ENCODE measurements at regions not wholly inside any gene's neighbourhood (a gene's known extent, or its start where the extent isn't known, plus 50 kb on each side); places are given as distances from the start of the nearest gene placed in this dataset.

DNA sequence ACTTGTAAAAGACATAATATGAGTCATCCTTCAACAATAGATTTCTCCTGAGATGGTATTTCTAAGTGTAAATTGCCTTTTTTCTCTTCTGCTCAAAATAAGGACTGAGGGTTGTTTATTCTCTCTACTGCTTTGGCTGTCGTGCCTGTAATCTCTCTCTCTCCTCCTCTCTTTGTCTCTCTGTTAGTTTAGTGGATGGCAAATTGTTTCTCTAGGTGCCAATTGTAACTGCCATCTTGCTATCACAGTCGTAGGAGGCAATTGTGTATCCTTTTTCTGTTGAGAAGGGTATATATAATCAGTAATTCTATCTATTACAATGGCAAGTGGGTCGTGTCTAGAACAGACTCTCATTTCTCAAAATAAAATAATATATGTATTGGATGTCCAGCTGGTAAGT lies 545.0 kb upstream of the FBXO33 start:
- Histone ChIP-seq H2BK120ac (ENCODE audit: low read depth, low read length, poor library complexity, severe bottlenecking) (no peak overlapping the region), H3K79me1 (ENCODE audit: insufficient read depth, low read depth, low read length, poor library complexity, severe bottlenecking) (no peaks in the 10 kb centered on the region), H3K9me3 (ENCODE audit: control insufficient read depth, low read depth, low read length) (no peaks in the 10 kb centered on the region), H3K18ac (ENCODE audit: insufficient read length, low read depth, low read length) (no peak overlapping the region), H3K9ac (ENCODE audit: extremely low read depth, insufficient read length, low read length) (no peak overlapping the region), H3K14ac (ENCODE audit: insufficient read depth, low read length) (no peak overlapping the region), H4K91ac (ENCODE audit: insufficient read length, low read depth, low read length) (no peak overlapping the region), H4K8ac (replicated peaks; ENCODE audit: insufficient read length, low read depth, low read length) (no peak overlapping the region), H3K27ac (ENCODE audit: insufficient read length, low read depth, low read length) (no peak overlapping the region), H2BK15ac (ENCODE audit: low read depth, low read length) (no peak overlapping the region), H2BK12ac (ENCODE audit: insufficient read length, low read depth, low read length) (no peak overlapping the region), H3K23me2 (ENCODE audit: insufficient read length, low read depth, low read length, poor library complexity, severe bottlenecking) (no peaks in the 10 kb centered on the region), H2BK20ac (ENCODE audit: low read depth, low read length, poor library complexity, severe bottlenecking) (no peak overlapping the region), H3K4me2 (ENCODE audit: insufficient read depth, insufficient read length, low read length) (no peak overlapping the region), H3K79me2 (ENCODE audit: insufficient read depth, low read length) (no peaks in the 10 kb centered on the region), H2AFZ (ENCODE audit: low read length) (no peak overlapping the region), H2BK5ac (ENCODE audit: insufficient read length, low read length) (no peak overlapping the region), H3T11ph (ENCODE audit: low read length) (no peak overlapping the region), H2AK5ac (ENCODE audit: insufficient read length, low read length) (no peak overlapping the region), H3K4ac (ENCODE audit: low read depth, low read length) (no peak overlapping the region), H3K56ac (ENCODE audit: insufficient read length, low read depth, low read length) (no peak overlapping the region), H3K4me1 (ENCODE audit: insufficient read depth, low read length) (peaks cover 4% of the 10 kb centered on the region; the same call in 1 of the 2 replicates), H3K23ac (ENCODE audit: insufficient read length, low read depth, low read length) (no peak overlapping the region), H4K20me1 (ENCODE audit: control insufficient read depth, insufficient read depth, insufficient read length) (no peaks in the 10 kb centered on the region), H3K27me3 (ENCODE audit: insufficient read depth, low read length) (no peaks in the 10 kb centered on the region), H4K5ac (ENCODE audit: insufficient read length, low read depth, low read length) (no peak overlapping the region)
- Mint-ChIP-seq H3K27me3 (ENCODE audit: low read depth) (no peaks in the 10 kb centered on the region; the same call in 1 of the 2 replicates), H3K27ac (no peak overlapping the region), H3K4me3 (no peak overlapping the region), H3K9me3 (no peaks in the 10 kb centered on the region), H3K4me1 (peaks cover 7 to 8% of the 10 kb centered on the region in 2 experiments), H3K36me3 (ENCODE audit: insufficient read depth in 1 of 3, low read depth in 3 of 3) (no peaks in the 10 kb centered on the region; a peak in 1 of 7 replicates)
- DNase-seq = no peak
- TF ChIP-seq, protein P1, sequence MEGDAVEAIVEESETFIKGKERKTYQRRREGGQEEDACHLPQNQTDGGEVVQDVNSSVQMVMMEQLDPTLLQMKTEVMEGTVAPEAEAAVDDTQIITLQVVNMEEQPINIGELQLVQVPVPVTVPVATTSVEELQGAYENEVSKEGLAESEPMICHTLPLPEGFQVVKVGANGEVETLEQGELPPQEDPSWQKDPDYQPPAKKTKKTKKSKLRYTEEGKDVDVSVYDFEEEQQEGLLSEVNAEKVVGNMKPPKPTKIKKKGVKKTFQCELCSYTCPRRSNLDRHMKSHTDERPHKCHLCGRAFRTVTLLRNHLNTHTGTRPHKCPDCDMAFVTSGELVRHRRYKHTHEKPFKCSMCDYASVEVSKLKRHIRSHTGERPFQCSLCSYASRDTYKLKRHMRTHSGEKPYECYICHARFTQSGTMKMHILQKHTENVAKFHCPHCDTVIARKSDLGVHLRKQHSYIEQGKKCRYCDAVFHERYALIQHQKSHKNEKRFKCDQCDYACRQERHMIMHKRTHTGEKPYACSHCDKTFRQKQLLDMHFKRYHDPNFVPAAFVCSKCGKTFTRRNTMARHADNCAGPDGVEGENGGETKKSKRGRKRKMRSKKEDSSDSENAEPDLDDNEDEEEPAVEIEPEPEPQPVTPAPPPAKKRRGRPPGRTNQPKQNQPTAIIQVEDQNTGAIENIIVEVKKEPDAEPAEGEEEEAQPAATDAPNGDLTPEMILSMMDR (conservative IDR thresholded peaks at IDR 0.05) = no peak
- WGBS (ENCODE audit: extremely low coverage, insufficient read length, low lambda C conversion rate) = no CpG with 5 or more reads among the region's 3 CpGs
